Osteocyte (in vitro differentiated cells): ENCODE measurements at regions not wholly inside any gene's neighbourhood (a gene's known extent, or its start where the extent isn't known, plus 50 kb on each side); places are given as distances from the start of the nearest gene placed in this dataset.

Experiments used
- DNase-seq: peaks from one replicate; pipeline ENCODE4 v3.0.0; 2021; ENCODE audit warnings: mixed read lengths; ENCODE audit not compliant: unreplicated experiment; ENCODE audit errors: extremely low spot score
- H3K27ac Mint-ChIP-seq: one replicate; pipeline ENCODE4 v1.8.0; 2021; ENCODE audit warnings: mild to moderate bottlenecking, mixed read lengths; ENCODE audit not compliant: unreplicated experiment
- H3K27me3 Mint-ChIP-seq: one replicate; pipeline ENCODE4 v1.8.0; 2021; ENCODE audit warnings: mixed read lengths; ENCODE audit not compliant: unreplicated experiment
- H3K36me3 Mint-ChIP-seq: one replicate; pipeline ENCODE4 v1.8.0; 2021; ENCODE audit warnings: mixed read lengths; ENCODE audit not compliant: unreplicated experiment
- H3K4me1 Mint-ChIP-seq: one replicate; pipeline ENCODE4 v1.8.0; 2021; ENCODE audit warnings: mixed read lengths; ENCODE audit not compliant: unreplicated experiment
- H3K4me3 Mint-ChIP-seq: one replicate; pipeline ENCODE4 v1.8.0; 2021; ENCODE audit warnings: mild to moderate bottlenecking, moderate library complexity, mixed read lengths; ENCODE audit not compliant: unreplicated experiment
- H3K9me3 Mint-ChIP-seq: one replicate; pipeline ENCODE4 v1.8.0; 2021; ENCODE audit warnings: mixed read lengths; ENCODE audit not compliant: unreplicated experiment
- CTCF ChIP-seq: fragments of 200-600 bp; sonication (generic); IDR thresholded peaks from 2 replicates; pipeline ENCODE4 v1.5.0; 2021; ENCODE audit warnings: antibody characterized with exemption, mild to moderate bottlenecking, moderate library complexity

GRCh38 chr13:67372868-67373464, 142.8 kb upstream of the PCDH9 start:
- Mint-ChIP-seq H3K27ac (no peak overlapping the region), H3K27me3 (no peaks in the 10 kb centered on the region), H3K4me3 (no peak overlapping the region), H3K4me1 (peaks cover 35% of the 10 kb centered on the region), H3K9me3 (no peaks in the 10 kb centered on the region), H3K36me3 (no peaks in the 10 kb centered on the region)
- no peak for TF ChIP-seq CTCF
- DNase-seq, result no peak

GRCh38 chr13:67369895-67370660, 139.9 kb upstream of the PCDH9 start:
- TF ChIP-seq CTCF, result no peak

GRCh38 chr13:67367399-67367798, 137.3 kb upstream of the PCDH9 start:
- Mint-ChIP-seq H3K9me3 (no peaks in the 10 kb centered on the region), H3K4me3 (no peak overlapping the region), H3K27ac (no peak overlapping the region), H3K27me3 (no peaks in the 10 kb centered on the region), H3K36me3 (no peaks in the 10 kb centered on the region), H3K4me1 (peaks cover 32% of the 10 kb centered on the region)
- TF ChIP-seq CTCF, result no peak
- no peak for DNase-seq

More at GRCh38 chr13:67369895-67370660, 139.9 kb upstream of the PCDH9 start:
- Mint-ChIP-seq H3K4me3 (peak overlapping the region; percentile 33), H3K27me3 (no peaks in the 10 kb centered on the region), H3K27ac (peak overlapping the region; percentile 96), H3K36me3 (no peaks in the 10 kb centered on the region), H3K4me1 (peaks cover 39% of the 10 kb centered on the region), H3K9me3 (no peaks in the 10 kb centered on the region)
- DNase-seq, result no peak

- Mint-ChIP-seq H3K4me1 (peaks cover 25% of the 10 kb centered on the region), H3K36me3 (no peaks in the 10 kb centered on the region), H3K27ac (no peak overlapping the region), H3K4me3 (no peak overlapping the region), H3K9me3 (no peaks in the 10 kb centered on the region), H3K27me3 (no peaks in the 10 kb centered on the region)
- no peak for DNase-seq
- peak; percentile 34 for TF ChIP-seq CTCF
Observed at GRCh38 chr13:67366533-67366932, 136.4 kb upstream of the PCDH9 start.

- H3K36me3 Mint-ChIP-seq, result peaks cover under 1% of the 10 kb centered on the region
- TF ChIP-seq CTCF, result no peak
Observed at GRCh38 chr13:67355812-67356476, 125.8 kb upstream of the PCDH9 start.

More at GRCh38 chr13:67355812-67356476, 125.8 kb upstream of the PCDH9 start:
- DNase-seq, result no peak
- no peak overlapping the region for H3K4me3 Mint-ChIP-seq
- H3K4me1 Mint-ChIP-seq, result peaks cover 16% of the 10 kb centered on the region
- peaks cover 3% of the 10 kb centered on the region for H3K9me3 Mint-ChIP-seq
- H3K27ac Mint-ChIP-seq, result no peak overlapping the region
- no peaks in the 10 kb centered on the region for H3K27me3 Mint-ChIP-seq
